Uterus (tissue), 2 donors: ENCODE measurements at regions not wholly inside any gene's neighbourhood (a gene's known extent, or its start where the extent isn't known, plus 50 kb on each side); places are given as distances from the start of the nearest gene placed in this dataset.

Experiments
- CTCF ChIP-seq, 4 experiments: fragments of 200-600 bp in 2 of 4; fragments of 450-650 bp in 2 of 4; sonication (generic) in 2 of 4; IDR thresholded peaks; one replicate each; pipeline ENCODE4 v1.5.1; 2016 to 2019; ENCODE audit warnings: antibody characterized with exemption in 4 of 4, mild to moderate bottlenecking in 2 of 4, moderate library complexity in 1 of 4
- POLR2A ChIP-seq, 2 donors: fragments of 450-650 bp; IDR thresholded peaks; one replicate each; pipeline ENCODE4 v1.6.1; 2016; ENCODE audit warnings: antibody characterized with exemption in 2 of 2, mild to moderate bottlenecking in 1 of 2, moderate library complexity in 1 of 2

- TF ChIP-seq CTCF (IDR thresholded peaks at IDR 0.05) (no peak), POLR2A (IDR thresholded peaks at IDR 0.05) (no peak)
Observed at GRCh38 chr6:14798594-14798982, 447.3 kb upstream of the JARID2 start.
